HG03342 (cell line): ENCODE measurements at regions not wholly inside any gene's neighbourhood (a gene's known extent, or its start where the extent isn't known, plus 50 kb on each side); places are given as distances from the start of the nearest gene placed in this dataset.

Source experiments
- ATAC-seq: cut with Tn5 transposase; IDR thresholded peaks from one replicate; pipeline ENCODE4 v1.9.1; 2021; ENCODE audit warnings: mild to moderate bottlenecking, moderate library complexity; ENCODE audit not compliant: unreplicated experiment

GRCh38 chr6:16078064-16078463 is 50.8 kb upstream of the MYLIP start:
- ATAC-seq, result peak; percentile 86

- no peak for ATAC-seq
Measured at GRCh38 chr6:16069671-16070070, 59.2 kb upstream of the MYLIP start.

GRCh38 chr6:16069222-16069621 is 59.7 kb upstream of the MYLIP start:
- ATAC-seq, result no peak

- ATAC-seq, result no peak
Measured at GRCh38 chr6:16067568-16067967, 61.3 kb upstream of the MYLIP start.

- ATAC-seq, result no peak
Measured at GRCh38 chr6:16064671-16065072, 64.2 kb upstream of the MYLIP start.

- ATAC-seq, result no peak
Measured at GRCh38 chr6:16063580-16063979, 65.3 kb upstream of the MYLIP start.

GRCh38 chr6:16061818-16062217 is 67.1 kb upstream of the MYLIP start:
- no peak for ATAC-seq

- no peak for ATAC-seq
Measured at GRCh38 chr6:16060039-16060438, 68.8 kb upstream of the MYLIP start.

- no peak for ATAC-seq
Measured at GRCh38 chr6:16059496-16059895, 69.4 kb upstream of the MYLIP start.

GRCh38 chr6:16058929-16059345 is 69.9 kb upstream of the MYLIP start:
- ATAC-seq, result no peak

- ATAC-seq, result no peak
Measured at GRCh38 chr6:16058201-16058928, 70.5 kb upstream of the MYLIP start.

GRCh38 chr6:16057446-16057845 is 71.4 kb upstream of the MYLIP start:
- ATAC-seq, result no peak

- no peak for ATAC-seq
Measured at GRCh38 chr6:16056263-16056870, 72.5 kb upstream of the MYLIP start.

GRCh38 chr6:16055852-16056251 is 73.0 kb upstream of the MYLIP start:
- ATAC-seq, result no peak

- no peak for ATAC-seq
Measured at GRCh38 chr6:16049168-16049567, 79.7 kb upstream of the MYLIP start.

GRCh38 chr6:16048221-16048620 is 80.7 kb upstream of the MYLIP start:
- ATAC-seq, result no peak

GRCh38 chr6:16047435-16047990 is 81.4 kb upstream of the MYLIP start:
- no peak for ATAC-seq

- no peak for ATAC-seq
Measured at GRCh38 chr6:16045238-16045637, 83.6 kb upstream of the MYLIP start.

GRCh38 chr6:16044211-16044643 is 84.7 kb upstream of the MYLIP start:
- ATAC-seq, result no peak

GRCh38 chr6:16043171-16044135 is 85.4 kb upstream of the MYLIP start:
- peak; percentile 68 for ATAC-seq

GRCh38 chr6:16042751-16043150 is 86.1 kb upstream of the MYLIP start:
- no peak for ATAC-seq
